ENCODE measurements at regions not wholly inside any gene's neighbourhood (a gene's known extent, or its start where the extent isn't known, plus 50 kb on each side); places are given as distances from the start of the nearest gene placed in this dataset.

DNA sequence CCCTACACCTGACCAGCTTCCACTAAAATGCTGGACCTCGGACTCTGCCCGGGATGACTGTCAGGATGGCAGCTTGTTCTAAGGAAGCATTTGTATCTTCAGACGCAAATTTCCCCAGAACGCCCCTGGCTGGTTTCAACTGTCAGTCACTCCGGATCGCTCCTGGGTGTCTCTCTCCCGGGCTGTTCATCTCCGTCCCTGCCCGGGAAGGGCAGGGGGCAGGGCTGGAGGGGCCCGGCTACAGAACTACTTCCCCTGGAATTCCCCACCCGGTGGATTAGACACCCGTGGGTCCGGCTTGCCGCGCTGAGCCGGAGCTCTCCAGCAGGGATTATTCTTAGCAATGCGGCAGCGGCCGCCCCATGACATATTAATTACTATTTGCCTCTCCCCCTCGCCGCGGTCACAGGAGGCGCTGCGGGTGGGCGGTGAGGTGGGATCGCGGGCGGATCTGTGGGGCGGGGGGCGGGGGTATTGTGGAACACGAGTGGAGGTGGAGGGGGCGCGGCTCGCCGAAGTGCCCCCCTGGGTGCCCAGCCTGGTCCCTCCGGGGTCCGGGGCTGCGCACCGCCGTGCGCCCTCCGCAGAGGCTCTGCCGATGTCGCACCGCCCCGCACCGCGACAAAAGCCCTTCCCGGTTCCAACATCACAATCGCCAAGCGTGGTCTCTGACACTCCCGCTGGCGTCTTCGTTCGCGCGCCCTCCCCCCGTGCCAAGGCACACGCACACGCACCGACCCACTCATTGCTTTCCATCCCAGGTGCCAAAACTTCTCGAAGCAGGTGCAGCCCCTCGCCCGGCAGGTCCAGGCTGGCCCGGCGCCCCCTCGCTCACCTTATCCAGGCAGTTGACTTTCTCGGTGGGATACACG lies 276.1 kb upstream of the NEBL start:
- peak; percentile 46 for DNase-seq (ENCODE audit: low read depth)

DNA sequence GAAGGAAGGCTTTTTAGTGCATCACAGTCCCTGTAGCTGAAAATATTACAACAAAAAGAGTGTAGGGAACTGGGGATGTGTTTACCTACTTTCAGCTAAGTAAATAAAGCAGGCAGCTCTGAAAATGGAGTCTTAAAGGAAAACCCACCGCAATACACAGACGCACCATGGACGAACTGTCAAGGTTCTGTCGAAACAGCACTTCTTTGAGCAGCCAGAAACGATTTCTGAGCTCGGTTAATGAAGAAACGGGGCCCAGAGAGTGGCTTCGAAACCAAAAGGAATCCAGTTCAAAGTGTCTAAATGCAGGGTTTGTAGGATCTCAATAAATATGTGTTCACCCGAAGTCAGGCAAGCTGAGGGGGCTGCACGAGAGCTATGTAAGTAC lies 275.4 kb upstream of the NEBL start:
- DNase-seq (ENCODE audit: low read depth) = no peak

DNA sequence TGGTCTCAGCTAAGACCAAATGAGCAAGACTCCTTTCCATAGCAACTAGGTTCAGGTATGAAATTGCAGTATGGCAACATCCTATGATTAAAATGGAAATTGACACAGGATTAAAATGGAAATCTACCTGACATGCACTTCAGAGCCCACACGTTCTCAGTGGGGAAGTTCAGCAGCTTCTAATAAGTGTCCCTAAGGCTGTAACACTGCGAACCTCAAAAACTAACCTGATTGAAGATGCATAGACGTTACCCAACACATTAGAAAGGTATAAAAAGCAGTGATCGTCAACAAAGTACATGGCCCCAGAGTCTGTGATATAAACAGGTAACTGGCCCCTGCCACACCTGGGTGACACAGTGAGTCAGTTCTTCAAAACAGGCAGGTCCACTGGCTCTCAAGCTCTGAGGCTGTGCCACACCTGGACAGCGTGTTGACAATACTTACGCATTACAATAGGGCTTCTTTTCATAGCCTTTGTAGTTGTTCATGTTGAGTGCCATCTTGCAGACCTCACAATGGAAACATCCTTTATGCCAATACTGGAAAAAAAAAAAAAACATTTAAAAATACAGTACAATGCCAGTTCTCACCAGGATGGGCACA lies 274.9 kb upstream of the NEBL start:
- no peak for DNase-seq (ENCODE audit: low read depth)

DNA sequence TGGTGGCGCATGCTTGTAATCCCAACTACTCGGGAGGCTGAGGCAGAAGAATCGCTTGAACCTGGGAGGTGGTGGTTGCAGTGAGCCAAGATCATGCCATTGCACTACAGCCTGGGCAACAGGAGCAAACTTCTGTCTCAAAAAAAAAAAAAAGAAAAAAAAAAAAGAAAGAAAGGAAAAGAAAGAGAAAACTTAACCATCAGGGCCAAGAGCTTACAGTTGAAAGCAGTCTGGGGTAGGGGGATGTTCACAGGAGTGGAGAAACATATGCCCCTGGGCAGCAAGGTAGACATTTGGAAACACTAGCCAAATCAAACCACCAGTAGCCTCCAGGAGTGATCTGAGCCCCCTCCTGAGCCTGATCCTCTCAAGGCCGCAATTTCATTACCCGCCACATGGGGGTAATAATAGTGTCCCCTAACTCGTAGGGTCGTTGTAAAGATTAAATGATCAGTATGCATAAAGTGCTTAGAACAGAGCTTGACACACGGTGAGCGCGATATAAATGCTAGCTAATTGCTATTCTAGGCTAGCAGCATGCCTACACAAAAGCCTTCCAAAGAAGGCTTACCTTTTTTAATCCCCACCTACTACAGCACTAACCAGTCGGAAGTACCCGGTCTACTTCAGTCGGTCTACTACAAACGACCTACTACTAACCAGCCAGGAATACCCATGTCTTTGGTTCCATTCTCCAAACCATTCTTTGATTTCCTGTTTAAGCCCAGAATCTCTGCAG lies 274.3 kb upstream of the NEBL start:
- DNase-seq (ENCODE audit: low read depth) = no peak

GRCh38 chr10:21170216-21170615 lies 273.1 kb upstream of the NEBL start:
- no peak for DNase-seq (ENCODE audit: low read depth)

DNA sequence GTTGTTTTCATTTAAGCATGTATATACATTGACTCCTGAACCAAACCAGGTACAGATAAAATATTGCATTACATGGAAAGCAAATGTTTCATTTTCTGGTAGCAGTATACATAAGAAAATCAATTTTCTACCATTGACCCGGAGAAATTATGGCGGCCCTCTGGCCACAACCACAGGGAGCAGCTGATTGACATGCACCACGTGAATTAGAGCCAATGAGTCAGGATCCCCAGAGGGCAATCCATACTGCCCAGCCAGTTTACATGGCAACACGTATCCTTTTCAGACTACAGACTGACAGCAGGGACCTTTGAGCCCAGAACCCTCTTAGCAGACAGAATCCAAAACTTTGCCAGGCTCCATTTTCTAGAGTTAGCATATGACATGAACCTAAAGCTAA lies 272.2 kb upstream of the NEBL start:
- no peak for DNase-seq (ENCODE audit: low read depth)

GRCh38 chr10:21167288-21168010 lies 270.3 kb upstream of the NEBL start:
- no peak for DNase-seq (ENCODE audit: low read depth)

- no peak for DNase-seq (ENCODE audit: low read depth)
These were observed 269.6 kb upstream of the NEBL start for GRCh38 chr10:21166557-21167287.

DNA sequence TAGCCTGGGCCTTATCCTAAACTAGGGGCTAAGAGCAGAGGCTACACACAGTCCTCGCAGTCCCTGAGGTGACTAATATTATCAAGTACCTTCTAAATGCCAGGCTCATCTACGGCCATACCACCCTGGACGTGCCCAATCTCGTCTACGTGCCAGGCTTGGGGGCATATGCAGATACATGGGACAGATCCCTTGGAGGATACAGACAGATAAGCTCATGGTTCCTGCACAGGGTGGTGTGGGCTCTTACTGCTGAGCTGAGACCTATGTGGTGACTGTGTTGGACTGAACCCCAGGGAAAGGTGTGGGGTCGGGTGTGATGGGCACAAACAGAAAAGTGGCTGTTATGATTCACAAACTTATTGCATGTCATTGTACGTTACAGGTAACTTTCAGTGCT lies 268.4 kb upstream of the NEBL start:
- no peak for DNase-seq (ENCODE audit: low read depth)

DNA sequence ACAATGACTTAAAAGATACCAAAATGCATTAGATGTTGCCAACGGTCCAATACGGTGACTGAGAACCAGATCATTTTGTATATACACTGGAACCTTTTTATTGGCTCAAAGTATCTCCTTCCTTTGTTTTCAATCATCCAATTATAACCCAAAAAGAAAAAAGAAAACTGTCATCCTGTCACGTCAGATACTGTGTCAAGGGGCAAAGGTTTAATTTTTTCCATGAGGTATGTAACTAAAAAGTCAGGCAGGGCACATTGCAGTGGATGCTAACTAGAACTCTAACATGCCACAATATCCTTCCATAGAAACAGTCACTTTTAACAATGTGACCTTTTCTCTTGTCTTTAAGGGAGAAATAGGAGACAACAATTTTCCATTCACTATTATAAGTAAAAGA lies 267.6 kb upstream of the NEBL start:
- no peak for DNase-seq (ENCODE audit: low read depth)

- no peak for DNase-seq (ENCODE audit: low read depth)
These were observed 265.8 kb upstream of the NEBL start for GRCh38 chr10:21162948-21163347.

- no peak for DNase-seq (ENCODE audit: low read depth)
These were observed 264.5 kb upstream of the NEBL start for GRCh38 chr10:21161647-21162046.

DNA sequence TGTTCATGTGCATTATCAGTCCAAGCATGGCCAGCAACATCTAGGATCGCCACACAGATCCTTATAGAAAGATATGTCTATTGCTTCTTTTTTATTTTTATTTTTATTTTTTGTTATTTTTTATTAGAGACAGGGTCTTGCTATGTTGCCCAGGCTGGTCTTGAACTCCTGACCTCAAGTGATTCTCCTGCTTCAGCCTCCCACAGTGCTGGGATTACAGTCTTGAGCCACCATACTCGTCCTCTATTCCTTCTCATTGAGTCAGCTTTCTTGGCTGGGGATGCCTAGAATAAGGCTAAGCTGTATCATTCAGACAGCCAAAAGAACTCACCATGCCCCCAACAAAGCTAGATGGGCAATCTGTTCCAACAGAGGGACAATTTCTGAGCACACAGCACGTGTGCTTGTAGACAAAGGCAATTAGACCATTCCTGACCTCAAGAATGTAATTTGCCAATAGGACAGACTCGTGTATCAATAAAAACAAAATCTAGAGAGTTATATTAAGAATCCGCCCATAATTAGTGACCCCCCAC lies 264.0 kb upstream of the NEBL start:
- no peak for DNase-seq (ENCODE audit: low read depth)

GRCh38 chr10:21160116-21160515 lies 263.0 kb upstream of the NEBL start:
- DNase-seq (ENCODE audit: low read depth) = no peak

DNA sequence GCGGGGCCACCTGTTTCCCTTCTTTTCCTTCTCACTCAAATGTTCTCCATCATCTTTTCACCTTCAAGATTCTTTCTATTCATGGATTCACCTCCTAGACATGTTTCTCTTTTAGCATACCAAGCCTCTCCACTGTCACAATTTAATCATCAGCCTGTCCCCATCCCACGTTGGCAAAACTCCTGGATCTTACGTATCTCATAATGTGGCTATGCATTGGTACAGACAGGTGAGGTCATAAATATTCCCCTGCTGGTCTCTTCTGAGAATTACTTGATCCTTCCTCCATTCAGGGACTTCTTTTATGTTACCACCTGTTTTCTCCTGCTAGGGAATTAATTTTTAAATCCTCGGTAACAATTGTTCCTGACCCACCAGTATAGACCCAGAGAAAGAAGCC lies 262.6 kb upstream of the NEBL start:
- no peak for DNase-seq (ENCODE audit: low read depth)

GRCh38 chr10:21158301-21158700 lies 261.2 kb upstream of the NEBL start:
- DNase-seq (ENCODE audit: low read depth) = no peak

- DNase-seq (ENCODE audit: low read depth) = no peak
These were observed 260.6 kb upstream of the NEBL start for GRCh38 chr10:21157664-21158063.

DNA sequence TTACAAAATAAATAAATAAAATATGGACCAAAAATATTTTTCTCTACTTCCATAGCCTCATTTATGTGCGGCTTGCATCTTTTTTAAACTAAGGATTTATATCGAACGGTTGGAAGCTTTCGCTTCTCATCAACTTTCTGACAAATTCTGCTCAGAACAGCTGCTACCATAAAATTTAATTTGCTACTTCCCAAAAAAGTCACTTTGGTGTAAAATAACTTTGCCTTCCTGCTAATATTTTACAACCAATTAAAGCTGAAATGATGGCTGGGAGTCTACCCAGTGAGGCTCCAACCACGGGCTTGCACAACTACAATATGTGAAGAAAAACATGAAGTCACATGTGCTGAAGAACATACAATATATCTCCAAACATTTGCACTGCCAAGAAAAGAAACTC lies 253.1 kb upstream of the NEBL start:
- no peak for DNase-seq (ENCODE audit: low read depth)

DNA sequence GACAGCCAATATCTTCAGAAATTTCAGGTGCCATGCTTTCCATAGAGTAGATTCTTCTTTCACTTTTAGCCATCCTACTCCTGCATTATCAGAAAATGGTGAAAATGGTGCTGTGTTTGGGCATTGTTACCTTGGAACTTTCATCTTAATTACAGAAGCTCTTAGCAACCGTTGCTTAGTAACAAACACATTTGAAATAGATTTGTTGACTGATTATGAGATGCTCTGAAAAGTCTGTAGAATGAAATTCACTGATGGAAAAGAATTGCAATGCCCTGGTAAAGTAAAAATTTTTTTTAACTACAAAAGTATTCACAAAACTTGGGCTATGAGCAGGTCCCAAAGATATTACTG lies 249.3 kb upstream of the NEBL start:
- DNase-seq (ENCODE audit: low read depth) = no peak

- DNase-seq (ENCODE audit: low read depth) = no peak
These were observed 248.8 kb upstream of the NEBL start for GRCh38 chr10:21145751-21146435.

- no peak for DNase-seq (ENCODE audit: low read depth)
These were observed 246.9 kb upstream of the NEBL start for GRCh38 chr10:21144047-21144446.
